Bronchial epithelial cell (primary cell): ENCODE measurements at regions not wholly inside any gene's neighbourhood (a gene's known extent, or its start where the extent isn't known, plus 50 kb on each side); places are given as distances from the start of the nearest gene placed in this dataset.
A peak's percentile ranks its signal among the peaks of the same experiment; 100 is the strongest.
"Not testable (repeated sequence)": the region's sequence is repeated elsewhere in the genome, so short reads cannot be mapped to it uniquely, and the experiment has no call there.

Source experiments
- DNase-seq: peaks from one replicate; pipeline ENCODE4 v3.0.0-alpha.2; 2010; ENCODE audit warnings: low read depth
- FAIRE-seq: peaks from 2 replicates; lab custom pipeline; 2011; peaks lifted over from hg19 to GRCh38; lab: Jason Lieb, UNC
- H3K27me3 ChIP-seq: 2 replicates; pipeline ENCODE4 v1.5.1; 2011; ENCODE audit warnings: low read length; ENCODE audit not compliant: control insufficient read depth, insufficient read depth
- H3K36me3 ChIP-seq: 2 replicates; pipeline ENCODE4 v1.5.1; 2011; ENCODE audit warnings: low read length; ENCODE audit not compliant: control insufficient read depth, insufficient read depth
- H3K4me3 ChIP-seq: 2 replicates; pipeline ENCODE4 v1.5.1; 2011; ENCODE audit warnings: mild to moderate bottlenecking, low read depth, low read length, control low read depth
- CTCF ChIP-seq: IDR thresholded peaks from 2 replicates; pipeline ENCODE4 v1.5.1; 2011; ENCODE audit warnings: mild to moderate bottlenecking, moderate library complexity, low read length, control low read depth, inconsistent platforms; ENCODE audit not compliant: insufficient read depth, severe bottlenecking

DNA sequence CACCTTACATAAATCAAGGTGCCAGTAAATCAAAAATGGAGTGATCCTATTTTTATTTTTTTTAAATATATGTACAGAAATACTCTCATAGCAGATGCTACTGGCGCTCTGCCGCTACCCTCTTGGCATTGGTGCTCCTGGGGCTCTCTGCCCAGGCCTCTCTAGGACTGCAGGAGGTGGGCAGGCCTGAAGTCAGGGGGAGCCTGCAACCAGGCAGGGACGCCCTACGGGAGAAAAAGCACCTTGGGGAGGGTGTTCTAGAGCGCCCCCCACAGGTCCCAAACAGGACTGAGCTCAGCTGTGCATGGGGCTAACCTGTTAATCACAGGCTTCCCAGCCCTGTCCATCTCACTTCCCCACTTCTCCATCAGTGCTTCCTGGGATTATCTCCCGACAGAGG, 192.5 kb downstream of the SHQ1 start:
- peak; percentile 29 for TF ChIP-seq CTCF
- DNase-seq (no peak), FAIRE-seq (no peak)
- Histone ChIP-seq H3K36me3 (no peaks in the 10 kb centered on the region), H3K4me3 (no peak overlapping the region), H3K27me3 (no peaks in the 10 kb centered on the region)

- H3K27me3 ChIP-seq, result no peaks in the 10 kb centered on the region
- no peak overlapping the region for H3K4me3 ChIP-seq
- no peaks in the 10 kb centered on the region for H3K36me3 ChIP-seq
- no peak for DNase-seq
- FAIRE-seq, result no peak
- peak; percentile 10 for TF ChIP-seq CTCF
These were observed 193.1 kb downstream of the SHQ1 start for GRCh38 chr3:72655131-72655551.

DNA sequence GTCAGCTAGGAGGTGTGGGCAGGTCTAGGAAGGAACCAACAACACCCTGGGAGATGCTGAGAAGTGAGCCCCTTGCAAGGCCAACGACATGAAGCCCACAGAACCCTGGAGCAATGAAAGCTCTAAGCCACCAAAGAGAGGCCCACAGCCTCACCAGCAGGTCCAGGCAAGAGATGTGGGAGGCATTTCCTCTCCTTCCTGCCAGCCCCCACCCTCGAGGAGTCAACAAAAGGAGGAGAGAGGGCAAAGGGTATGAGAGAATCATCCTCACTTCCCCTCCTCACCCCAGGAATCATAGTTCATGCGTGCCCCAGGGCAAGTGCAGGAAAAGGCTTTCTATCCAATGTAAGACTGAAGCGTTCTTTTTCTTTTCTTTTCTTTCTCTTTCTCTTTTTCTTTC, 195.8 kb downstream of the SHQ1 start:
- FAIRE-seq (no peak), DNase-seq (peak; percentile 70)
- H3K27me3 ChIP-seq, result no peaks in the 10 kb centered on the region
- H3K4me3 ChIP-seq, result no peak overlapping the region
- TF ChIP-seq CTCF, result no peak
- H3K36me3 ChIP-seq, result no peaks in the 10 kb centered on the region

- no peaks in the 10 kb centered on the region for H3K36me3 ChIP-seq
- FAIRE-seq, result no peak
- TF ChIP-seq CTCF, result no peak
- DNase-seq, result no peak
- no peak overlapping the region for H3K4me3 ChIP-seq
- no peaks in the 10 kb centered on the region for H3K27me3 ChIP-seq
These were observed 196.7 kb downstream of the SHQ1 start for GRCh38 chr3:72651498-72651897.

GRCh38 chr3:72646263-72646662, 202.0 kb downstream of the SHQ1 start:
- DNase-seq (no peak), FAIRE-seq (no peak)
- Histone ChIP-seq H3K4me3 (no peak overlapping the region), H3K27me3 (no peaks in the 10 kb centered on the region), H3K36me3 (no peaks in the 10 kb centered on the region)
- no peak for TF ChIP-seq CTCF

- not testable (repeated sequence) for H3K4me3 ChIP-seq, H3K27me3 ChIP-seq, H3K36me3 ChIP-seq, FAIRE-seq, DNase-seq
These were observed 204.6 kb downstream of the SHQ1 start for GRCh38 chr3:72643635-72644034.
